ENCODE measurements at regions not wholly inside any gene's neighbourhood (a gene's known extent, or its start where the extent isn't known, plus 50 kb on each side); places are given as distances from the start of the nearest gene placed in this dataset.

- Histone ChIP-seq H3K36me3 (ENCODE audit: control insufficient read depth, insufficient read depth, low read length) (no peaks in the 10 kb centered on the region), H3K4me3 (ENCODE audit: insufficient read depth, low read depth, low read length) (no peak overlapping the region), H3K27me3 (ENCODE audit: control insufficient read depth, insufficient read depth, low read length, poor library complexity, severe bottlenecking) (no peaks in the 10 kb centered on the region), H3K27ac (ENCODE audit: insufficient read depth, low read depth, low read length, poor library complexity, severe bottlenecking) (no peak overlapping the region), H3K9me3 (ENCODE audit: control insufficient read depth, low read length) (no peaks in the 10 kb centered on the region), H3K4me1 (ENCODE audit: control insufficient read depth, insufficient read depth, low read length) (peaks cover 3% of the 10 kb centered on the region)
- 77 to 79% methylated on average over 3 of the region's 3 CpGs for WGBS, 2 experiments
Measured at GRCh38 chr9:120191141-120191540, 388.8 kb downstream of the CDK5RAP2 start.

- no peak overlapping the region for H3K4me3 ChIP-seq (ENCODE audit: insufficient read depth, low read depth, low read length)
- no peaks in the 10 kb centered on the region for H3K27me3 ChIP-seq (ENCODE audit: control insufficient read depth, insufficient read depth, low read length, poor library complexity, severe bottlenecking)
- 93 to 96% methylated on average over 8 of the region's 8 CpGs for WGBS, 2 experiments
- H3K27ac ChIP-seq (ENCODE audit: insufficient read depth, low read depth, low read length, poor library complexity, severe bottlenecking): no peak overlapping the region
- H3K36me3 ChIP-seq (ENCODE audit: control insufficient read depth, insufficient read depth, low read length): no peaks in the 10 kb centered on the region
- H3K4me1 ChIP-seq (ENCODE audit: control insufficient read depth, insufficient read depth, low read length): peaks cover 3% of the 10 kb centered on the region
- H3K9me3 ChIP-seq (ENCODE audit: control insufficient read depth, low read length): no peaks in the 10 kb centered on the region
Measured at GRCh38 chr9:120187758-120188157, 392.2 kb downstream of the CDK5RAP2 start.

- Histone ChIP-seq H3K4me1 (ENCODE audit: control insufficient read depth, insufficient read depth, low read length) (peaks cover 3% of the 10 kb centered on the region), H3K9me3 (ENCODE audit: control insufficient read depth, low read length) (no peaks in the 10 kb centered on the region), H3K27ac (ENCODE audit: insufficient read depth, low read depth, low read length, poor library complexity, severe bottlenecking) (no peak overlapping the region), H3K27me3 (ENCODE audit: control insufficient read depth, insufficient read depth, low read length, poor library complexity, severe bottlenecking) (no peaks in the 10 kb centered on the region), H3K36me3 (ENCODE audit: control insufficient read depth, insufficient read depth, low read length) (no peaks in the 10 kb centered on the region), H3K4me3 (ENCODE audit: insufficient read depth, low read depth, low read length) (no peak overlapping the region)
- 85 to 87% methylated on average over 3 of the region's 3 CpGs for WGBS, 2 experiments
Measured at GRCh38 chr9:120186276-120186675, 393.7 kb downstream of the CDK5RAP2 start.

- H3K27me3 ChIP-seq (ENCODE audit: control insufficient read depth, insufficient read depth, low read length, poor library complexity, severe bottlenecking): no peaks in the 10 kb centered on the region
- H3K9me3 ChIP-seq (ENCODE audit: control insufficient read depth, low read length): no peaks in the 10 kb centered on the region
- no peaks in the 10 kb centered on the region for H3K36me3 ChIP-seq (ENCODE audit: control insufficient read depth, insufficient read depth, low read length)
- 62 to 97% methylated on average over 1 to 3 of the region's 3 CpGs for WGBS, 2 experiments
- H3K4me1 ChIP-seq (ENCODE audit: control insufficient read depth, insufficient read depth, low read length): no peaks in the 10 kb centered on the region
- H3K27ac ChIP-seq (ENCODE audit: insufficient read depth, low read depth, low read length, poor library complexity, severe bottlenecking): no peak overlapping the region
- H3K4me3 ChIP-seq (ENCODE audit: insufficient read depth, low read depth, low read length): no peak overlapping the region
Measured at GRCh38 chr9:120184266-120184665, 395.7 kb downstream of the CDK5RAP2 start.

GRCh38 chr9:120183615-120184014 is 396.4 kb downstream of the CDK5RAP2 start:
- Histone ChIP-seq H3K27me3 (ENCODE audit: control insufficient read depth, insufficient read depth, low read length, poor library complexity, severe bottlenecking) (no peaks in the 10 kb centered on the region), H3K9me3 (ENCODE audit: control insufficient read depth, low read length) (no peaks in the 10 kb centered on the region), H3K27ac (ENCODE audit: insufficient read depth, low read depth, low read length, poor library complexity, severe bottlenecking) (no peak overlapping the region), H3K4me3 (ENCODE audit: insufficient read depth, low read depth, low read length) (no peak overlapping the region), H3K36me3 (ENCODE audit: control insufficient read depth, insufficient read depth, low read length) (no peaks in the 10 kb centered on the region), H3K4me1 (ENCODE audit: control insufficient read depth, insufficient read depth, low read length) (no peaks in the 10 kb centered on the region)
- WGBS, 2 experiments: 55 to 71% methylated on average over 3 of the region's 3 CpGs

DNA sequence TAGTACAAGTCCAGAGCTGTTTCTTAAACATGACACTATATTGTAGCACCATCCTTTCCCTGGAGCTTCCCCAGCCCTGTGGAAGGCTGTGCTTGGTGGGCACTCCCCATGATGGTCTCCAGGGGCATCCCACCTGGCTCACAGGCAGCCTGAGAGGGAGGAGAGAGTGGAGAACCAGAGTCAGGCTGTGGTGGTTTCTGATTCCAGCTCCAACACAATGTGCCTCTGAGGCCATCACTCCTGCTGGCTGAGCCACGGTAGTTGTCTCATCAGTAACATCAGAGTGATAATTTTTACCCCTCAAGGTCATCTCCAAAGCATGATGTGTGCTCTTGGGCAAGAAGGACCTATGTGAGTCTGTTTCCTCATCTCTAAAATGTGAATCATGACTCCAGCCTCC is 398.0 kb downstream of the CDK5RAP2 start:
- Histone ChIP-seq H3K9me3 (ENCODE audit: control insufficient read depth, low read length) (no peaks in the 10 kb centered on the region), H3K4me1 (ENCODE audit: control insufficient read depth, insufficient read depth, low read length) (no peaks in the 10 kb centered on the region), H3K36me3 (ENCODE audit: control insufficient read depth, insufficient read depth, low read length) (no peaks in the 10 kb centered on the region), H3K4me3 (ENCODE audit: insufficient read depth, low read depth, low read length) (no peak overlapping the region), H3K27me3 (ENCODE audit: control insufficient read depth, insufficient read depth, low read length, poor library complexity, severe bottlenecking) (no peaks in the 10 kb centered on the region), H3K27ac (ENCODE audit: insufficient read depth, low read depth, low read length, poor library complexity, severe bottlenecking) (no peak overlapping the region)
- 82 to 93% methylated on average over 1 of the region's 1 CpG for WGBS, 2 experiments

DNA sequence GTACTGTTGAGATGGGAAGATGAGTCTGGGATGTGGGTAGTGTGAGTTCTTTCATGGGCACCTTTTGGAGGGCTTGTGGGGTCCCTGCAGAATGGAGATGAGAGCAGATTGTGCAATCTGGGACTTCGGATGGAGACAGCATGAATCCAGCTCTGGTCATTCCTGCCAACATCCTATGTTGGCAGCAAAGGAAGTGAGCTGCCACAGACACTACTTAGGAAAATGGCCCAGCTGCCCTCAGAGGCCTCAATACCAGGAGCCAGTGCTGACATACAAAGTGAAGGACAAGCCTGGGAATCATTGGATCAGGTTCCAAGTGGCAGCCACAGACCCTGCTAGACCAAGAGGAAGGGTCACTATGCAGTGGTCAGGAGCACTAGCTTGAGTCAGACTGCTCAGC is 402.8 kb downstream of the CDK5RAP2 start:
- Histone ChIP-seq H3K36me3 (ENCODE audit: control insufficient read depth, insufficient read depth, low read length) (no peaks in the 10 kb centered on the region), H3K9me3 (ENCODE audit: control insufficient read depth, low read length) (no peaks in the 10 kb centered on the region), H3K27me3 (ENCODE audit: control insufficient read depth, insufficient read depth, low read length, poor library complexity, severe bottlenecking) (no peaks in the 10 kb centered on the region), H3K4me3 (ENCODE audit: insufficient read depth, low read depth, low read length) (no peak overlapping the region), H3K4me1 (ENCODE audit: control insufficient read depth, insufficient read depth, low read length) (no peaks in the 10 kb centered on the region), H3K27ac (ENCODE audit: insufficient read depth, low read depth, low read length, poor library complexity, severe bottlenecking) (no peak overlapping the region)
- WGBS, 2 experiments: 88% methylated on average over 1 of the region's 1 CpG

DNA sequence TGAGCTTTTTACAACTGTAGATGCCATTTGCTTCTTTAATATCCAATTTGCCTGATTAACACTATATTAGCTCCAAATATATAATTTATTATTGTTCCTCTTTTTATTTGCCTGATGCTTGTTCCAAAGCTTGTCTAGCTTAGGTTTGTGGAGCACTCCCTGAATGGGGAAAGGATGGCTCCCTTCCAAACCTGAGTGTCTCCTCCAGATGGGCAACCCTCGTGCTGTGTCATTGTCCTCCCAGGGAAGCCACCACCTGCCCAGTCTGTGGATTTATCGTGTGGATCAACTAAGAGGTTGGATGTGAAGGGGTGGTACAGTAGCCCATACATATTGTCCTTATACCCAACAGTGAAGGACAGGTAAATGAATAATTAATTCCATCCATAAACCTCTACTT is 404.9 kb downstream of the CDK5RAP2 start:
- no peaks in the 10 kb centered on the region for H3K9me3 ChIP-seq (ENCODE audit: control insufficient read depth, low read length)
- WGBS, 2 experiments: 74 to 83% methylated on average over 2 of the region's 2 CpGs

GRCh38 chr9:120161776-120162175 is 418.2 kb downstream of the CDK5RAP2 start:
- Histone ChIP-seq H3K9me3 (ENCODE audit: control insufficient read depth, low read length) (no peaks in the 10 kb centered on the region), H3K27me3 (ENCODE audit: control insufficient read depth, insufficient read depth, low read length, poor library complexity, severe bottlenecking) (no peaks in the 10 kb centered on the region)
- WGBS, 2 experiments: 96 to 97% methylated on average over 7 of the region's 7 CpGs

More for the DNA sequence above, 404.9 kb downstream of the CDK5RAP2 start:
- H3K4me3 ChIP-seq (ENCODE audit: insufficient read depth, low read depth, low read length): no peak overlapping the region
- no peaks in the 10 kb centered on the region for H3K27me3 ChIP-seq (ENCODE audit: control insufficient read depth, insufficient read depth, low read length, poor library complexity, severe bottlenecking)
- H3K36me3 ChIP-seq (ENCODE audit: control insufficient read depth, insufficient read depth, low read length): no peaks in the 10 kb centered on the region
- no peak overlapping the region for H3K27ac ChIP-seq (ENCODE audit: insufficient read depth, low read depth, low read length, poor library complexity, severe bottlenecking)
- H3K4me1 ChIP-seq (ENCODE audit: control insufficient read depth, insufficient read depth, low read length): no peaks in the 10 kb centered on the region

DNA sequence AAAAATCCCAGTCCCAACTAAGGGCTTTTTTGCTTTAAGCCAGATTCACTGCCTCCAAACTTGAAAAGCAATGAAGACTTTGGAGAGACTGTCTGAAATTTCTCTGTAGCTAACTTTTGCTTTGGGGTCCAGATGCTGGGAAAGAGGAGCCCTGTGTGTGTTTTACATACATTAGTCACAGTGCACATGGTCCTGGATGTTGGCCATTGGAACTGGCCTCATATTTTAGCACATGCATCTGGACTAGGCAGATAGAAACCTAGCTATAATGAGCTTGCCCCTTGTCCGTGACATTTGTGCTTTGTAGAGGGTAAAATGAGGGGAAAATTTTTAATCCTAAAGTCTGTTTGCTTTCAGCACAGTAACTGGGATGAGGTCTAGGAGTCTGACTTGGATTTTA is 421.7 kb downstream of the CDK5RAP2 start:
- Histone ChIP-seq H3K27me3 (ENCODE audit: control insufficient read depth, insufficient read depth, low read length, poor library complexity, severe bottlenecking) (no peaks in the 10 kb centered on the region), H3K27ac (ENCODE audit: insufficient read depth, low read depth, low read length, poor library complexity, severe bottlenecking) (no peak overlapping the region), H3K36me3 (ENCODE audit: control insufficient read depth, insufficient read depth, low read length) (no peaks in the 10 kb centered on the region), H3K4me1 (ENCODE audit: control insufficient read depth, insufficient read depth, low read length) (no peaks in the 10 kb centered on the region), H3K4me3 (ENCODE audit: insufficient read depth, low read depth, low read length) (no peak overlapping the region), H3K9me3 (ENCODE audit: control insufficient read depth, low read length) (no peaks in the 10 kb centered on the region)
- WGBS, 2 experiments: 95% methylated on average over 1 of the region's 1 CpG

More at GRCh38 chr9:120161776-120162175, 418.2 kb downstream of the CDK5RAP2 start:
- H3K27ac ChIP-seq (ENCODE audit: insufficient read depth, low read depth, low read length, poor library complexity, severe bottlenecking): no peak overlapping the region
- no peaks in the 10 kb centered on the region for H3K36me3 ChIP-seq (ENCODE audit: control insufficient read depth, insufficient read depth, low read length)
- H3K4me3 ChIP-seq (ENCODE audit: insufficient read depth, low read depth, low read length): no peak overlapping the region
- H3K4me1 ChIP-seq (ENCODE audit: control insufficient read depth, insufficient read depth, low read length): no peaks in the 10 kb centered on the region

- H3K27ac ChIP-seq (ENCODE audit: insufficient read depth, low read depth, low read length, poor library complexity, severe bottlenecking): no peak overlapping the region
- H3K4me3 ChIP-seq (ENCODE audit: insufficient read depth, low read depth, low read length): no peak overlapping the region
- no peaks in the 10 kb centered on the region for H3K27me3 ChIP-seq (ENCODE audit: control insufficient read depth, insufficient read depth, low read length, poor library complexity, severe bottlenecking)
- no peaks in the 10 kb centered on the region for H3K36me3 ChIP-seq (ENCODE audit: control insufficient read depth, insufficient read depth, low read length)
- no peaks in the 10 kb centered on the region for H3K9me3 ChIP-seq (ENCODE audit: control insufficient read depth, low read length)
- WGBS, 2 experiments: 89% methylated on average over 7 to 8 of the region's 8 CpGs
- peaks cover 5% of the 10 kb centered on the region for H3K4me1 ChIP-seq (ENCODE audit: control insufficient read depth, insufficient read depth, low read length)
Measured at GRCh38 chr9:120156376-120156775, 423.6 kb downstream of the CDK5RAP2 start.

All from ectodermal cell (in vitro differentiated cells).